Fibroblast of skin of back (primary cell): ENCODE measurements at regions not wholly inside any gene's neighbourhood (a gene's known extent, or its start where the extent isn't known, plus 50 kb on each side); places are given as distances from the start of the nearest gene placed in this dataset.
A peak's percentile ranks its signal among the peaks of the same experiment; 100 is the strongest.

Experiments used
- DNase-seq: peaks from one replicate; pipeline ENCODE4 v3.0.0-alpha.2; 2013

DNA sequence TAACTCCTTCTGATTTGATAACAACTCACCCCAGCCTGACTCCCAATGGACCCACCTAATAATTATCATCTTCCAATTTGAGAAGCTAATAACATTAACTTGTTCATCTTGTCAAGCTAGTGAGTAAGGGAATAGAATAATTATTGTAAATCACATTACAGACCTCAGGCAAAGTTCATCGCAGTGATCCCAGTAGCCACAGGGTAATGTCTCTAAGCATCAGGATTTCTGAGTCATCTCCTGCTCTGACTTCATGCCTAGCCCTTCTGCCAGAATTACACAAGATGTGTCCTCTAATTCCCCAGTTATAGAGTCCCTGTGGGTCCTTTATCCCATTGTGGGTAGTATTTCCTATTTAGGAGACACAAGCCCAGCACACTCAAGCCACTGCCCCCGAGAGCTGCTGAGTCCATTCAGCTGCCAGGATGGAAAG, 365.7 kb downstream of the DEPDC1B start:
- DNase-seq: peak; percentile 87

DNA sequence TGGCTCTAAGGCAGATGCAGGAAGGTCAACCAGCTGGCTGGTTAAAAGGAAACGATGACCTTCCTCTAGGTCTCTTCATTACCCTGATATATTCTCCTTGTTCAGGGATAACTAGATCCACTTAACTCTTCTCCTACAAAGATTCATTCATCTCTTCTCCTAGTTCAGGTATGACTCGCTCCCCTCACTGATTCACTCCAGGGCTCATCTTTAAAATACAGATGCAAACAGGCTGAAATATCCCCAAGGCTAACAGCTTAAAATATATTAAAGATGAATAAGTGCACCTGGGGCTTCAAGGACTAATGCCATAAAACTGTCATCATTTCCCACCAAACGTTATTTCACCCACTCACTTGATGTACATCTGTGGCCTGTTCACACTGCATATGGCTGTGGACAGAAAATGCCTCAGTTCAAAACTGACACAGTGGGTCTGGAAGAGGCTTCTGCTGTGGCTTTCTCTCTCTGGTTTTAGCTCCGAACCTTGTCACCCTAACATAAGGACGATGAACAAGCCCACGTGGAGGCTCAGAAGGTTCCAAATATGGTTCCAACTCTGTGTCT, 366.9 kb downstream of the DEPDC1B start:
- DNase-seq: peak; percentile 38

DNA sequence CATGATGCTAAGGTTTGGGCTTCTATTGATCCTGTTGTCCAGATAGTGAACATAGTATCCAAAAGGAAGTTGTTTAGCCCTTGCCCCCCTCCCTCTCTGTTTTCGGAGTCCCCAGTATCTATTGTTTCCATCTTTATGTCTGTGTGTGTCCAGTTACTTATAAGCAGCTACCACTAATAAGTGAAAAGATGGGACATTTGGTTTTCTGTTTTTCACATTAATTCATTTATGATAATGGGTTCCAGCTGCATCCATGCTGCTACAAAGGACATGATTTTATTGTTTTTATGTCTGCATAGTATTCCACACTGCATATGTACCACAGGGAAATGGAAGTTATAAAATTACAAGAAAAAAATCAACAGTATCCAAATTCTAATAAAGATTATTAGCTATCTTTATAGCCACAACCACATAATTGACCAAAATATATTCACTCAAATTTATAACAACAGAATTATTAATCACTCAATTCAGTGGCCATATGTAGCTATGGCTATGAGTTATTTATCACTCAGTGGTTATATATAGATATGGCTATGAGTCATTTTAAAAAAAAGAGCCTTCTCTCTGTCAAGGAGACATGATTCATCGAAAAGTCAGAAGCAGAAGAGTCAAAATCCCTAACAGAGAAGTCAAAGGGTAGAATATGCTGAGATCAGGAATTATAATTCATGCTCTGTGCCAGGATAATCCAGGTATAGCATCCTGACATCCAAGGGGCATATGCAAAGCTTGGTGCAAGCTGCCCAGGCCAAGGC, 367.5 kb downstream of the DEPDC1B start:
- DNase-seq: peak; percentile 81

DNA sequence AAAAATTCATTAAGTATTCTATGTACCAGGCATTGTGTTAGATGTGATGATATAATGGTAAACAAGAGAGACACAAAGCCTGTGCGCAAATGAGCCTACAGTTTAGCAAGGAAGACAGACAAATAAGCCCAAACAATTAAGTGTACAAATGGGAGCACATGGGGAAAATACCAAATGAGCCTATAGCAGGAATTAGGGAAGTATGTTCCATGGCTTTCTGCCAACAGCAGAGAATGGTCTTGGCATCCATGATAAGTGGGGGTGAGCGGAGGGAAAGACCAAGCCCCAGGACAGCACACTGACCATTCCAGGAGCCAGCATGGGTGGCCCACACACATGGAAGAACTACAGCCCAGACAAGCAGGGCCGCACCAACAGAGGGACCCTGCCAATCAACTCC, 369.7 kb downstream of the DEPDC1B start:
- no peak for DNase-seq

DNA sequence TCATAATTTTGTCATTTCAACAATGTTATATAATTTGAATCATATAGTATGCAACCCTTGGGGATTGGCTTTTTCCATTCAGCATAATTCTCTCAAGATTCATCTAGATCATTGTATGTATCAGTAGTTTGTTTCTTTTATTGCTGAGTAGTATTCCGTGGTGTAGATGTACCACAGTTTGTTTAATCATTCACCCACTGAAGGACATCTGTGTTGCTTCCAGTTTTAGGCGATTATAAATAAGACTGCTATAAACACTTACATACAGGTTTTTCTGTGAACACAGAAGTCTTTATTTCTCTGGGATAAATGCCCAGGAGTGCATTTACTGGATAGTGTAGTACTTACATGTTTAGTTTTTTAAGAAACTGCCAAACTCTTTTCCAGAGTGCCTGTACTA, 374.1 kb downstream of the DEPDC1B start:
- no peak for DNase-seq

DNA sequence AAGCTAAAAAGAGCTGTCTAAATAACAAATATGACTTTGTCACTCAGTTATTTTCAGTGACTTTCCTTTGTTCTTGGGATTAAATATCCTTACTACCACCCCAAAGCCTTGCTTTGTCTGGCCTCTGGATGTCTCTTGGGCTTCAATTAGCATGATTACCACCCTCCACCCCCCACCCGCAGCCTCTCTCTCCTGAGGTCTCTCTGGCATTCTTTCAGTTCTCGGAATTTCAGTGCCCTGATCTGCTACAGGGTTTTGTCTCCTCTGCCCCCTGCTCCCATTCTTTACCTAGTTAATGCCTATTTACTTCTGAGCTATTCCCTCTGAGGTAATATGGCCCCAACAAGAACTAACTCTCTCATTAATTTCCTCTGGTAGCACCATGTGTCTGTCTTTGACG, 376.4 kb downstream of the DEPDC1B start:
- DNase-seq: no peak

DNA sequence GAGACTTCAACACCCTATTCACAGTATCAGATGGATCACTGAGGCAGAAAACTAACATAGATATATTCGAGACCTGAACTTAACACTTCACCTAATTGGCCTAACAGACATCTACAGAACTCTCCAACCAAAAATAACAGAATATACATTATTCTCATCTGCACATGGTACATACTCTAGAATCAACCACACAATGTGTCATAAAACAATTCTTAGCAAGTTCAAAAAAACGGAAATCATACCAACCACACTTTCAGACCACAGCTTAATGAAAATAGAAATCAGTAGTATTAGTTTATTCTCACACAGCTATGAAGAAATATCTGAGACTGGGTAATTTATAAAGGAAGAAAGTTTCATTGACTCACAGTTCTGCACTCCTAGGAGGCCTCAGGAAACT, 387.9 kb downstream of the DEPDC1B start:
- no peak for DNase-seq

DNA sequence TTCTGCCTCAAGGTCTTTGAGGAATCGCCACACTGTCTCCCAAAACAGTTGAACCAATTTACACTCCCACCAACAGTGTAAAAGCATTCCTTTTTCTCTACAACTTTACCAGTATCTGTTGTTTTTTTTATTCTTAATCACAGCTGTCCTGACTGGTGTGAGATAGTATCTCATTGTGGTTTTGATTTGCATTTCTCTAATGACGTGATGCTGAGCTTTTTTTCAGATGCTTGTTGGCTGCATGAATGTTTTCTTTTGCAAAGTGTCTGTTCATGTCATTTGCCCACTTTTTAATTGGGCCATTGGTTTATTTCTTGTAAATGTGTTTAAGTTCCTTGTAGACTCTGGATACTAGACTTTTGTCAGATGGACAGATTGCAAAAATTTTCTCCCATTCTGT, 400.0 kb downstream of the DEPDC1B start:
- DNase-seq: no peak

DNA sequence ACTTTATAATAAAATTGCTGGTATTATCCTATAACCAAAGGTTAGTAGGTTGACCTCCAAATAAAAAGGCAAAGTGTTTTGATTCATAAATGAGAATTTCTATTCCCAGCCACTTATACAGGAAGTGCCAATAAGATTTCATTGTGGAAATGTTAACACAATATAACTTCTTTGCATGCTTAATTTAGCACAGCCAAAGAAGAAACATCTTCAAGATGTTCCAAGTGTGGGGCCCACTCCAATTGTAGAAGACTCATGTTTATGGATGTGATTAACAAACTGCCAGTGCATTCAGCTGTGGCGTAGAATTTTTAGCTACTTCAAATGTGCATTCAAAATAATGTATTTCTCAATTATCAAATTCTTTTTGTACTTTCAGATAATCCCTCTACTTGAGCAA, 402.3 kb downstream of the DEPDC1B start:
- DNase-seq: no peak

DNA sequence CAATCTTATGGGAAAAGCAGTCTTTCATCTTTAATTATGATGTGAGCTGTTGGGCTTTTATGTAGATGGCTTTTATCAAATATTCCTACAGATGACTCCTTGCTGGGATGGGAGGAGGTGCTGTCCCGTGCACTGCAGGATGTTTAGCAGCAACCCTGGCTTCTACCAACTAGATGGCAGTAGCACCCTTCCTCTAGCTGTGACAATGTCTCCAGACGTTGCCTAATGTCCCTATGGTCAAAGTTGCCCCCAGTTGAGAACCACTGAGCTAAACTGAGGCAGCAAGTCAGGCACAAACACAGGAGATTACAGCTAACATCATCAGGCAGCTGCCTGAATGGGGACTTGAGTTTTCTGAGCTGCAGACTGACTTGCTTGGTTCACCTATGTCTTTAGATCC, 401.9 kb upstream of the PDE4D start:
- DNase-seq: peak; percentile 40

DNA sequence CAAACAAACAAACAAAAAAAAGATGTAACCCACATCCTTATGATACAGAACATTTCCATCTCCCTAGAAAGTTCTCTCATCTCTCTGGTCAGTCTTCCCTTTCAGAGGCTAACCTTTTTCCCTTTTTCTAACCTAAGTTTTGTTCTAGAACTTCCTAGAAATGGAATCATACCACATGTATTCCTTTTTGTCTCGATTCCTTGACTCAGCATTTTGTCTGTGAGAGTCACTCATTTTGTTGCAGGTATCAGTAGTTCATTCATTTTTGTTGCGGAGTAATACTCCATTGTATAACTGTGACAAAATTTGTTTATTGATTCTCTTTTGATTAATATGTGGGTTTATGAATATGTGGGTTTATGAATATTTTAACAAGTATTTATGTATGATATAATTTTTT, 400.0 kb upstream of the PDE4D start:
- no peak for DNase-seq

DNA sequence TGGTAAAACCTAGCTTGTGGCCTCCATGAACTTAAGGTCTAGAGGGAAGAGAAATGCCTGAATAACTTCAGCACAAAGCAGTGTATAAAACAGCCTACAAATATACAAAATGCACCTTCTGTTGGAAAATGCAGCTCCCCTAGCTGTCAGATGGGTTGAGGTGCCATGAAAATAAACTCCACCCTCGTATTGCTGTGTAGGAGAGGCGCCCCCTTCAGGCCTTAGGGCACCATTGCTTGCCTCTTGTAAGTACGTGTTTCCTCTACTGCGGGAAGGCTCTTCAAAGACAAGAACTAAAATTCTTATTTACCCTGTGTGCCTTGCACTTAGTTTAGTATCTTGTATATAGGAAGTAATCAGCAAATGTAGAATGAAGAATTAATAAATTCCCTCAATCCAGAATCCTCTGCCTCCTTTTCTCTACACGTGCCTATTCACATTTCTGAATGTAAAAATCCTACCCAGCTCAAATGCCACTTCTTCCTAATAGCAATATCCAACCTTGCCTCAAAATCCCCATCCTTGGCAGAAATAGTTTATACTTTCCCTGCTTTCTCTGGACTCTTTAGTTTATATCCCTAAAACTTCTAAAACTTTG, 393.7 kb upstream of the PDE4D start:
- DNase-seq: peak; percentile 62

DNA sequence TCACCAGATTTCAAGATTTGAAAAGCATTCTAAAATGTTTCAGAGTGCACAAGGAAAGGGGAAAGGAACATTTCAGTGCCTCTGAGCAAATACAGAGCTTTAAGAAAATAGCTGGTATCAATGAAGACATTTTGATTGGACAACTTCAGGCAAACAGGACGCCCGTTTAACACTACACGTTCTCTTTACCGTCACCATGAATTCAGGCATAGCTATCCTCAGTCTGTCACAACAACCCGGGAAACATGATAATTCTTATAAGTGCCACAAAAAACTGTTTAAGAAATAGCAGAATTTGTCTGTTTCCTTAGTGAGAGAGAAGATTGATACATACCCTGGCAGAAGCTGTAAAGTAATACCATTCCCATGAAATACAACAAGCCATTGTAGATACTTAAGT, 392.4 kb upstream of the PDE4D start:
- no peak for DNase-seq

DNA sequence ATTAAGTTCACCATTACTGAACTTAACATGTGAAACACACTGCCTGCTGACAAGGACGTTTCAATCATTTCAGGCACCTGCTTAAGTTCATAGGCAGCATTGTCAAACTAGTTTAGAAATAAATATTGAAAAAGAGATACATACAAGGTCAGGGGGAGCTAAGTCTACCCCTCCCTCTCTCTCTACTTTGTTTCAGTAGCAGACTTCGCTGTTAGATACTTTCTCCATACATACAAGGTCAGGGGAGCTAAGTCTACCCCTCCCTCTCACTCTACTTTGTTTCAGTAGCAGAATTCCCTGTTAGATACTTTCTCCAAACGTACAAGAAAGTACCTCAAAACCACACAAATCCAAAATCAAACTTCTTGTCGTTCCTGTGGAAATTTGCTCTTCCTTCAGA, 387.4 kb upstream of the PDE4D start:
- DNase-seq: no peak

DNA sequence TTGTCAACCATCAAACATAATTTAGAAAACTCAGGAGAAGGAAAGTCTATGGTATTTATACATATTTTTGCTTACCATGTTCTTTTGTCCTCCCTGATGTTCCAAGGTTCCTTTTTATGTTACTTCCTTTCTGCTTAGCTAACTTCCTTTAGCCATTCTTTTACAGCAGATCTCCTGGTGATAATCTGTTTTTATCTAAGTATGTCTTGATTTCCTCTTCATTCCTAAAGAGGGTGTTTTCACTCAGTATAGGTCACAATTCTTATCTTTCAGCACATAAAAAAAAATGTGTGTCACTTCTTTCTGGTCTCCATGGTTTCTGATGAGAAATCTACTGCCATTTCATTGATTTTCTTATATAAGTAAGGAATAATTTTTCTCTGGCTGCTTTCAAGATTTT, 384.4 kb upstream of the PDE4D start:
- DNase-seq: no peak

DNA sequence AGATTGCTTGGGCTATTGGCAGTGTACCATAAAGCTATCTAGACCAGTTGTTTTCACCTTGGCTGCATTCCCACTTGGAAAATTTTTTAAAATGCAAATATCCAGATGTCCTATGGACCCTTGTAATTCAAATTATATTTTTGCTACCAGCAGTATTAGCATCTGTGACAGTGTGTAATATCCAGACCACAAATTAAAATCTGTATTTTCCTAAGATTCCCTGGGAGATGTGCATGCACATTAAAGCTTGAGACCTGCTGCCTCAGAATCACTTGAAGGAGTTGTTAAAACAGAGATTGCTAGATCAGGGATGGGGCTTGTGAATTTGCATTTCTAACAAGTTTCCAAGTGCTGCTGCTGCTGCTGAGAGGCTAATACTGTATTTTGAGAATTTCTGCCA, 381.2 kb upstream of the PDE4D start:
- no peak for DNase-seq

DNA sequence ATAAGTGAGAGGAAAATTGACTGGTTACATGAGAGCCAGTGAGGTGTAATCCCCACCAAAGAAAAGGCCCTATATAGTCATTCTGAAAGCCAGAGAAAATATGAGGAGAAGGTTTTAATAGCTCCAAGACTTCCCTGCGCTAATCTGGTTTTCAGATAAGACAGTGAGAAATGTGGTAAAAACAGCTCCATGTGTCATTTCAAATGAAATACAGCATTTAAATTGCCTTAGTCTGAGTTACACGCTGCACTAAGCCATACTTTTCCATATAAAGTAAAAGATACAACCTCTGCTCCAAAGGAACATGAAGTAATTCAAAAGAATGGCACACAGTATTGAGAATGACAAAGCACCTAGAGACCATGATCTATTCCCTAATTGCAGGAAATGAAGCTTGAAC, 378.0 kb upstream of the PDE4D start:
- DNase-seq: peak; percentile 40

DNA sequence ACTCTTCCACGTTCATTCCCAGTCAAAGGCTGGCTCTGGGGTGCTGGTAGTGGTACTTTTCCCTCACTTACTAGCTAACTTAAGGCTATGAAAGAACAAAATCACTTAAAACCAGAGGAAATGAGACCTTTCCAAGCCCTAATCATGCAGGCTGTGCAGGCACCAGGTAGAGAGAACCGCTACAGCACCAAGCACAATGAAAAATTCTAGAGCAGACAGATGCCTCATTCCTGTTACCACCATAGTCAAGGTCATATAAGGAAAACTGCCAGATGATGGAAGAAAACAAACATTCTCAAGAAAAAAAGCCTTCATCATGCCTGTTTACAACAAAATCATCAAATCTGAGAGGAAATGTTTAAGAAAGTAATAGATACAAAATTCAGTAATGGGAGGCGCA, 374.4 kb upstream of the PDE4D start:
- no peak for DNase-seq

DNA sequence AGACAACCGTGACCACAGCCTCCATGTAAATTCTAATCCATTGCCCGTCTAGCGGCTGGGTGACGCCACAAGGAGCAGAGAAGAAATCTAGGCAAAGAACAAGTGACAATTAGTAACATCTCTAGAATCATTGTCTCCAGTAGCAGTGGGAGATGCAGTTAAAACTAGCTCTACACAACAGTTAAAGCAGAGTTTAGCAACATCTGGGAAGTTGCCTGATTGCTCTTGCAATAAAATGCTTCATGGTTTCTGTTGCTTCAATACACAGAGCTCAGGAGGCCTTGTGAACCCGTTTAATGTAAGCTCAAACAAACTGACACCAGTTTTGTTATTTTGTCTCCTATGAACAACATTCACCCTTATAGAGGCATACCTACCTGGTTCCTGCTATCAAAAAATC, 369.8 kb upstream of the PDE4D start:
- DNase-seq: no peak

DNA sequence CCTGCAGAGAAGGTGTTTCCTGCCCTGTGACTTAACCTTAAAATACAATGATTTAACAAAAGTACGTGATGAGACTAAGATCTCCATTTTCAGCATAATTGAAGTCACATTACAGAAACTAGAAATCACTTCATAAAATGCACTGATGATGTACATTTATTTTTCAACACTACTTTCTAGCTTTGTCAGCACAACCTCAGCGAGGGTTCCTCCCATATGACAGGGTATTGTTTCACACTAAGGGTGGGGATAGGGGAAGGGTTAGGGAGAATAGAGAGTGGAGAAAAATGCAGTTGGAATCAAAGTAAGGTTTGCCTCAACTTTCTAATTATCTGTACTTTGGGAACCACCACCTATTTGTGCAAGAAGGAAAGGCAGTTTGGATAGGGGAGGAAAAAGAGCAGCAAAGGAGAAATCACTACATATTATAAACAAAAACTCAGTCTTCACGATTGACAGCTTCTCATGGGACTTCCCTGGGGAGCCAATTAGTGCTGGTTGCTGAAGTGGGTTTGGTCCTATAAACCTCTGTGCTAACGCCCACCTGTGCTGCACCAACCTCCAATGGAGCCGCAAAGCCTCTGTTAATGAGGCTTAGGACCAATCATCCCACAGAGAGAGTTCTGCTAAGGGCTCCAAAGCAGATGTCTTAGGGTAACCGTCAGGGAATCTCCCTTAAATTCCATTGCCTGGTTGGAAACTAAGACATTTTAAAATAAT, 369.2 kb upstream of the PDE4D start:
- DNase-seq: no peak

DNA sequence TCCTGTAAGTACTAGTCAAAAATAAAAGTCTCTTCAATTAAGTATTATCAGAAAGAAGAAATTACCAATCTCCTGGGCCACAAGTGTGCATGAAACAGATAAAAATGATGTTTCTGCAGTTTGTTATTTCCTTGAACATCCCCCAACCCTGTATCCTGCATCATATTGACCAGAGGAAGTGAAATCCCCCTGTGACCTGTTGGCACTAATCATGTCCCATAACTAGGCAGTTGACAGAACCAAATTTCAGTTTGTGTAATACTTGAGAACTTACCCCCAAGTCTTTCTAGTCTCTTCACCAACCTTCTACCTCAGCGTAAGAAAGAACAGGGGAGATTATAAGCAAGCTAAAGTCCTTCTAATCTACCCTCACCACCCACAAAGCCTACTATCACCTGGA, 368.2 kb upstream of the PDE4D start:
- no peak for DNase-seq

DNA sequence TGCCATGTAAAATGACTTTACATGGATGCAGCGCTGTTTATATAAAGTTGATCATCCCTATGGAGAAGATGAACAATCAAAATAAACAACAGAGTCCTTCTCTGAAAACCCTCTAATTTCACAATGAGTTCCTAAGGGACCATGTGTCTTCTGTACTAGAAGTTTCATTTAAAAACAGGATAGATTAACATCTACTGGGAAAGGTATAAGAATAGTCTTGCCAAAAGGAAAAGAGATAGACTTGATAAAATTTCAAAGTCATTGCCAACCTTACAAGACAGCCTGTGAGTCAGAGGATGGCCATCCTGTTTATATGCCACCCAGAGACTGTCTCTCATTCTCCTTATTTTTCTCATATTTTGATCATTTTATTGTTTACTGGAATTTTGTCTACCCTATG, 367.1 kb upstream of the PDE4D start:
- peak; percentile 27 for DNase-seq

DNA sequence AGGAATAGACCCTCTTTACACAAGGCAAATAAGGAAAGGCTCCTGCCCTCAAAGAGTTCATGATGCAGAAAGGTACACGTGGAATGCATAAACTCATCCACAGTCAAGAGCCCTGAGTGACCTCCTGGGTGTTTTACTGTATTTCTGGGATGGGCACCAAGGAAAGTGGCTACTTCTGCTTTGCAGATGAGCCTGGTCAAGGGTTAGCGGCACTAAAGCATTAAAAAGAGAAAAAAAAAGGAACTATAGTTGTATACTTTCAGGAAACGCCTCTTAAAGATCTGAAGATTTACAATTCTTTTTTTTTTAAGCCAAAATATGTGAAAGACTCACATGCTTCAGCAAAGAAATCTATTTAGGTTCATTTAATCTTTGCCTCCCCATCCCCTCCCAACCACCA, 366.2 kb upstream of the PDE4D start:
- DNase-seq: no peak
